ENCODE measurements at regions not wholly inside any gene's neighbourhood (a gene's known extent, or its start where the extent isn't known, plus 50 kb on each side); places are given as distances from the start of the nearest gene placed in this dataset.

GRCh38 chr13:106115081-106115480 lies 420.4 kb downstream of the EFNB2 start:
- no peak for ATAC-seq
- Mint-ChIP-seq H3K27ac (no peak overlapping the region), H3K4me3 (no peak overlapping the region), H3K36me3 (no peaks in the 10 kb centered on the region), H3K4me1 (no peaks in the 10 kb centered on the region), H3K9me3 (no peaks in the 10 kb centered on the region), H3K27me3 (no peaks in the 10 kb centered on the region)

GRCh38 chr13:106113796-106114195 lies 421.7 kb downstream of the EFNB2 start:
- Mint-ChIP-seq H3K27ac (no peak overlapping the region), H3K36me3 (no peaks in the 10 kb centered on the region), H3K4me3 (no peak overlapping the region), H3K9me3 (no peaks in the 10 kb centered on the region), H3K27me3 (no peaks in the 10 kb centered on the region), H3K4me1 (no peaks in the 10 kb centered on the region)
- ATAC-seq = no peak

GRCh38 chr13:106112191-106112590 lies 423.3 kb downstream of the EFNB2 start:
- Mint-ChIP-seq H3K27ac (no peak overlapping the region), H3K27me3 (no peaks in the 10 kb centered on the region), H3K4me1 (no peaks in the 10 kb centered on the region), H3K4me3 (no peak overlapping the region), H3K9me3 (no peaks in the 10 kb centered on the region), H3K36me3 (no peaks in the 10 kb centered on the region)
- no peak for ATAC-seq

- H3K4me3 Mint-ChIP-seq = no peak overlapping the region
- ATAC-seq = no peak
- H3K27me3 Mint-ChIP-seq = no peaks in the 10 kb centered on the region
- H3K36me3 Mint-ChIP-seq = no peaks in the 10 kb centered on the region
- H3K27ac Mint-ChIP-seq = no peak overlapping the region
- no peaks in the 10 kb centered on the region for H3K4me1 Mint-ChIP-seq
- no peaks in the 10 kb centered on the region for H3K9me3 Mint-ChIP-seq
Observed at GRCh38 chr13:106110241-106110855, 425.1 kb downstream of the EFNB2 start.

- no peak overlapping the region for H3K4me3 Mint-ChIP-seq
- H3K27me3 Mint-ChIP-seq = no peaks in the 10 kb centered on the region
- H3K4me1 Mint-ChIP-seq = no peaks in the 10 kb centered on the region
- no peak overlapping the region for H3K27ac Mint-ChIP-seq
- no peak for ATAC-seq
- H3K36me3 Mint-ChIP-seq = no peaks in the 10 kb centered on the region
- no peaks in the 10 kb centered on the region for H3K9me3 Mint-ChIP-seq
Observed at GRCh38 chr13:106109391-106109791, 426.1 kb downstream of the EFNB2 start.

- H3K27me3 Mint-ChIP-seq = no peaks in the 10 kb centered on the region
- no peaks in the 10 kb centered on the region for H3K9me3 Mint-ChIP-seq
- no peak for ATAC-seq
- no peak overlapping the region for H3K4me3 Mint-ChIP-seq
- H3K27ac Mint-ChIP-seq = no peak overlapping the region
- H3K4me1 Mint-ChIP-seq = no peaks in the 10 kb centered on the region
- no peaks in the 10 kb centered on the region for H3K36me3 Mint-ChIP-seq
Observed at GRCh38 chr13:106108346-106108745, 427.1 kb downstream of the EFNB2 start.

- H3K4me3 Mint-ChIP-seq = no peak overlapping the region
- no peaks in the 10 kb centered on the region for H3K9me3 Mint-ChIP-seq
- H3K36me3 Mint-ChIP-seq = no peaks in the 10 kb centered on the region
- no peak overlapping the region for H3K27ac Mint-ChIP-seq
- H3K27me3 Mint-ChIP-seq = no peaks in the 10 kb centered on the region
- no peaks in the 10 kb centered on the region for H3K4me1 Mint-ChIP-seq
- no peak for ATAC-seq
Observed at GRCh38 chr13:106107061-106107460, 428.4 kb downstream of the EFNB2 start.

- H3K27me3 Mint-ChIP-seq = no peaks in the 10 kb centered on the region
- ATAC-seq = no peak
Observed at GRCh38 chr13:106105153-106105552, 430.3 kb downstream of the EFNB2 start.

GRCh38 chr13:106104281-106104901 lies 431.1 kb downstream of the EFNB2 start:
- Mint-ChIP-seq H3K27me3 (no peaks in the 10 kb centered on the region), H3K36me3 (no peaks in the 10 kb centered on the region), H3K4me3 (no peak overlapping the region), H3K4me1 (no peaks in the 10 kb centered on the region), H3K9me3 (no peaks in the 10 kb centered on the region), H3K27ac (no peak overlapping the region)
- ATAC-seq = no peak

More at GRCh38 chr13:106105153-106105552, 430.3 kb downstream of the EFNB2 start:
- Mint-ChIP-seq H3K9me3 (no peaks in the 10 kb centered on the region), H3K4me3 (no peak overlapping the region), H3K36me3 (no peaks in the 10 kb centered on the region), H3K27ac (no peak overlapping the region), H3K4me1 (no peaks in the 10 kb centered on the region)

GRCh38 chr13:106103779-106104178 lies 431.7 kb downstream of the EFNB2 start:
- H3K27me3 Mint-ChIP-seq = no peaks in the 10 kb centered on the region

GRCh38 chr13:106102786-106103185 lies 432.7 kb downstream of the EFNB2 start:
- no peak overlapping the region for H3K4me3 Mint-ChIP-seq
- ATAC-seq = no peak
- H3K27ac Mint-ChIP-seq = no peak overlapping the region
- no peaks in the 10 kb centered on the region for H3K27me3 Mint-ChIP-seq
- no peaks in the 10 kb centered on the region for H3K9me3 Mint-ChIP-seq
- no peaks in the 10 kb centered on the region for H3K4me1 Mint-ChIP-seq
- no peaks in the 10 kb centered on the region for H3K36me3 Mint-ChIP-seq

More at GRCh38 chr13:106103779-106104178, 431.7 kb downstream of the EFNB2 start:
- H3K4me3 Mint-ChIP-seq = no peak overlapping the region
- ATAC-seq = no peak
- no peaks in the 10 kb centered on the region for H3K36me3 Mint-ChIP-seq
- no peak overlapping the region for H3K27ac Mint-ChIP-seq
- H3K4me1 Mint-ChIP-seq = no peaks in the 10 kb centered on the region
- H3K9me3 Mint-ChIP-seq = no peaks in the 10 kb centered on the region

- Mint-ChIP-seq H3K4me3 (no peak overlapping the region), H3K9me3 (no peaks in the 10 kb centered on the region), H3K27me3 (no peaks in the 10 kb centered on the region), H3K4me1 (no peaks in the 10 kb centered on the region), H3K27ac (no peak overlapping the region), H3K36me3 (no peaks in the 10 kb centered on the region)
- no peak for ATAC-seq
Observed at GRCh38 chr13:106101201-106101600, 434.3 kb downstream of the EFNB2 start.

GRCh38 chr13:106100171-106100919 lies 435.1 kb downstream of the EFNB2 start:
- H3K4me3 Mint-ChIP-seq = no peak overlapping the region
- no peaks in the 10 kb centered on the region for H3K36me3 Mint-ChIP-seq
- no peak for ATAC-seq
- no peaks in the 10 kb centered on the region for H3K9me3 Mint-ChIP-seq
- no peak overlapping the region for H3K27ac Mint-ChIP-seq
- no peaks in the 10 kb centered on the region for H3K27me3 Mint-ChIP-seq
- no peaks in the 10 kb centered on the region for H3K4me1 Mint-ChIP-seq

GRCh38 chr13:106099765-106100164 lies 435.7 kb downstream of the EFNB2 start:
- Mint-ChIP-seq H3K9me3 (no peaks in the 10 kb centered on the region), H3K36me3 (no peaks in the 10 kb centered on the region), H3K27ac (no peak overlapping the region), H3K4me3 (no peak overlapping the region), H3K4me1 (no peaks in the 10 kb centered on the region), H3K27me3 (no peaks in the 10 kb centered on the region)
- ATAC-seq = no peak

- ATAC-seq = peak; percentile 24
- Mint-ChIP-seq H3K27me3 (no peaks in the 10 kb centered on the region), H3K36me3 (no peaks in the 10 kb centered on the region), H3K27ac (no peak overlapping the region), H3K4me1 (no peaks in the 10 kb centered on the region), H3K4me3 (no peak overlapping the region), H3K9me3 (no peaks in the 10 kb centered on the region)
Observed at GRCh38 chr13:106098778-106099177, 436.7 kb downstream of the EFNB2 start.

- no peaks in the 10 kb centered on the region for H3K36me3 Mint-ChIP-seq
- no peak for ATAC-seq
- H3K4me3 Mint-ChIP-seq = no peak overlapping the region
- no peaks in the 10 kb centered on the region for H3K27me3 Mint-ChIP-seq
- H3K4me1 Mint-ChIP-seq = no peaks in the 10 kb centered on the region
- H3K27ac Mint-ChIP-seq = no peak overlapping the region
- H3K9me3 Mint-ChIP-seq = no peaks in the 10 kb centered on the region
Observed at GRCh38 chr13:106096661-106097092, 438.8 kb downstream of the EFNB2 start.
